HL-60 (cell line): ENCODE measurements at regions not wholly inside any gene's neighbourhood (a gene's known extent, or its start where the extent isn't known, plus 50 kb on each side); places are given as distances from the start of the nearest gene placed in this dataset.

Experiments used
- CTCF ChIP-seq: IDR thresholded peaks from one replicate; pipeline ENCODE4 v1.5.1; 2011; ENCODE audit warnings: low read length, control low read depth, inconsistent platforms; ENCODE audit not compliant: insufficient read depth
- POLR2AphosphoS5 ChIP-seq: IDR thresholded peaks from 2 replicates; pipeline ENCODE4 v1.6.1; 2012; ENCODE audit warnings: low read depth

GRCh38 chr1:118262865-118263264, 77.8 kb upstream of the SPAG17 start:
- no peak for TF ChIP-seq CTCF
- no peak for TF ChIP-seq POLR2AphosphoS5
